NCI-H1417 (cell line): ENCODE measurements at regions not wholly inside any gene's neighbourhood (a gene's known extent, or its start where the extent isn't known, plus 50 kb on each side); places are given as distances from the start of the nearest gene placed in this dataset.

Experiments
- DNase-seq, 3 experiments: peaks; one replicate each; lab custom pipeline; 2025; lab: John Stamatoyannopoulos, UW

- no peak for DNase-seq
Measured at GRCh38 chr20:61123751-61124368, 128.2 kb upstream of the CDH4 start.

GRCh38 chr20:61125076-61125475 is 127.0 kb upstream of the CDH4 start:
- no peak for DNase-seq

- no peak for DNase-seq
Measured at GRCh38 chr20:61125546-61126180, 126.4 kb upstream of the CDH4 start.

- DNase-seq: no peak
Measured at GRCh38 chr20:61126369-61127195, 125.5 kb upstream of the CDH4 start.

- no peak for DNase-seq
Measured at GRCh38 chr20:61127311-61128039, 124.6 kb upstream of the CDH4 start.

GRCh38 chr20:61128701-61129269 is 123.3 kb upstream of the CDH4 start:
- no peak for DNase-seq

- DNase-seq: no peak
Measured at GRCh38 chr20:61129311-61129710, 122.8 kb upstream of the CDH4 start.

GRCh38 chr20:61130156-61130555 is 121.9 kb upstream of the CDH4 start:
- DNase-seq: no peak

GRCh38 chr20:61131944-61132343 is 120.1 kb upstream of the CDH4 start:
- no peak for DNase-seq

GRCh38 chr20:61133611-61134010 is 118.5 kb upstream of the CDH4 start:
- DNase-seq: no peak

- DNase-seq: no peak
Measured at GRCh38 chr20:61134296-61135030, 117.6 kb upstream of the CDH4 start.

- no peak for DNase-seq
Measured at GRCh38 chr20:61135266-61135665, 116.8 kb upstream of the CDH4 start.

- no peak for DNase-seq
Measured at GRCh38 chr20:61135968-61136367, 116.1 kb upstream of the CDH4 start.

GRCh38 chr20:61138566-61138965 is 113.5 kb upstream of the CDH4 start:
- DNase-seq: no peak

GRCh38 chr20:61139031-61139430 is 113.0 kb upstream of the CDH4 start:
- no peak for DNase-seq

- DNase-seq: no peak
Measured at GRCh38 chr20:61140576-61140975, 111.5 kb upstream of the CDH4 start.

- DNase-seq: no peak
Measured at GRCh38 chr20:61146023-61146422, 106.0 kb upstream of the CDH4 start.

- no peak for DNase-seq
Measured at GRCh38 chr20:61149636-61150035, 102.4 kb upstream of the CDH4 start.

GRCh38 chr20:61157301-61157700 is 94.8 kb upstream of the CDH4 start:
- DNase-seq: no peak

- DNase-seq: no peak
Measured at GRCh38 chr20:61159957-61160686, 91.9 kb upstream of the CDH4 start.
